ENCODE measurements at regions not wholly inside any gene's neighbourhood (a gene's known extent, or its start where the extent isn't known, plus 50 kb on each side); places are given as distances from the start of the nearest gene placed in this dataset.
"Not testable (repeated sequence)": the region's sequence is repeated elsewhere in the genome, so short reads cannot be mapped to it uniquely, and the experiment has no call there.

DNA sequence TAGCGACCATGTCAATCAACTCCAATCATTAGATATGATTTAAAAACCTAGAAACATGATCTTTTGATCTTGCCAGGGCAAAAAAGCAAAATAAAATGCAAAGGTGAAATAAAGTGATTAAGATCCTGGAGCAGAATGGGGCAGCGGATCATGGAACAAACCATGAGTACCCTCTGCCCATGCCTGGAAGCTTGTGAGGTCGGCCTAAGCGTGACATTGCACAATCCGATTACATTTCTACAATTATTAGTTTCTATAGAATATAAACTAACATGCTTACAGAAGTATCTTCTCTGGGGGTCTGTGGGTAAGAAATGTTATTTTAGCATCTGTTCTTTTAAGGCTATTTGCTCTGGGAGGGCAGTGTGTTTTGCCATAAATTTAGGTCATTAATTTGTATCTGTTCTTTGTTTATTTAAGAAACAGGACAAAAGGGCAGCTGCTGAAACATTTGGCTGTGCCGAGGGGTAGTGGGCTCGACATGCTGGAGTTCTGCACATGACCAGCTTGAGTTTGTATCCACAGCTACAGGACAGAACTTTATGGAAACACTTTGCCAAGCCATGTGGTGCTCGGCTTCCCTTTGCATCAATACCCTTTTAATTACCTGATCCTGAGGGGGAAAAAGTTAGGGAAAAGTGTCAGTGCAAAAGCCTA lies 55.9 kb downstream of the ZBTB18 start:
- DNase-seq, result no peak

DNA sequence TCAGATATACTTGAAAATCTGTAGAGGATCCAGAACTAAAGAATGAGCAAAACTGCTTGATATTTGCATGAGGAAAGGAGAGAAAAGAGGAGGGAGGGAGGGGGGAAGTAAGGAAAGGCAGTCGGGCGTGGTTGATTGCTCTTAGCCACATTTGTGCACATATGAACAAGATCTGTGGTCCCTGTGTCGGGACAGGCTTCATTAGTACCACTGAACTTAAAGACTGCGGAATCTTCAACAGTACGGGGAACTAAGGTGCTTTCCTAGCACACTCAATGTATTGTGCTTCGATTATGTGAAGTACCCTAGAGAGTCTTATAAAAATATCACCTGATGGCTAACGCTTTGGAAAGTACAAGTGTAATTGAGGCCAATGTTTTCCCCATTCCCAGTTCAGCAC lies 59.9 kb downstream of the ZBTB18 start:
- no peak for DNase-seq

GRCh38 chr1:244112041-244112440 lies 61.0 kb downstream of the ZBTB18 start:
- DNase-seq, result no peak

GRCh38 chr1:244112636-244113035 lies 61.6 kb downstream of the ZBTB18 start:
- no peak for DNase-seq

DNA sequence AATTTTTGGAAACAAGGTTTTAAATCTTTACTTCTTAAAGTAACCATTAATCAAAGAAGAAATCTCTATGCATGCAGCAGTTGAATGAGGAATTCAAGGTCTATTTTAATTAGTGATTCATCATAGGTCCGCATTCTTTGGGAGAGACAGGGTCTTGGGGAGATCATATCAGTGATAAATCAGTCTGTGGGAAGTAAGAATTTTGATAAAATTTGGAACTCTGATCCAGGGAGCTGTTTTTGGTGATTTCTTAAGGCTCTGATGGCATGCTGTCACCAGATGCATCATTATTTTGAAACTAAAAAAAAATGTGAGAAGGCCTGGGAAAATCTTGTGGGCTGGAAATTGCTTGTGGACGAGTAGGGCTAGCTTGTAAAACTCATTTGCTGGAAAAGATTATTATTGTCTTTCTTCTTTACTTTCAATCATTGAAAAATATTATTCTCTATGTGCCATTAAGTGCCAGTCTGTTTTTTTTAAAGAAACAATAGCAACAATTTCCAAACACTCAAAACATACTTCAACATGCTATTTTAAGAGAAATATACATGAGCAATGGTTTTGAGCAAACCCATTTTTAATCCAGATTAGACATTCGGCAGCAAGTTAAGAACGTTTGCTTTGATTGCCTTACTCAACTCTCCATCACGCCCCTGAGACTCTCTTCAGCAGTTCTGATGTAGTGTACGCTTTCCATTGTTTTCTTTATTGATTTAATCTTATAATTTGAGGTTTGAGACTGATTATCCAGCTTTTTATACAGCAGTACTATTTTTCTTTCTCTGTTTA lies 62.6 kb downstream of the ZBTB18 start:
- DNase-seq, result no peak

DNA sequence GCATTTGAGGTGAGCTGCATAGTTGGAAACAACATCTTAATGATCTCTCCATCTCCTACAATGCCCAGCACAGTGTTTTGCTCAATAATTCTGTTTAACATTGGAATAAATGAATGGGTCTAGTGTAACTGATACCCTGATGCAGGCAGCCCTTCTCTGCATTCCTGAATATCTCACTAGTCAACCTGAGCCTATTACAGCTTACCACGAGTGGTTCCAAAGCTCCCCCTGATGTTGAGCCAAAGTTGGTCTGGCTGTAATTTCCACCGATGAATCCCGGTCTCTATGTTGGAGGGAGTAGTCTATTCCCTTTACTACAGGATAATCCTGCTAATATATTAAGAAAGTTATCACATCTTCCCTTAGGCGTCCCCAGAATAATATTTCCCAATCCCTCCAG lies 63.8 kb downstream of the ZBTB18 start:
- DNase-seq, result no peak

DNA sequence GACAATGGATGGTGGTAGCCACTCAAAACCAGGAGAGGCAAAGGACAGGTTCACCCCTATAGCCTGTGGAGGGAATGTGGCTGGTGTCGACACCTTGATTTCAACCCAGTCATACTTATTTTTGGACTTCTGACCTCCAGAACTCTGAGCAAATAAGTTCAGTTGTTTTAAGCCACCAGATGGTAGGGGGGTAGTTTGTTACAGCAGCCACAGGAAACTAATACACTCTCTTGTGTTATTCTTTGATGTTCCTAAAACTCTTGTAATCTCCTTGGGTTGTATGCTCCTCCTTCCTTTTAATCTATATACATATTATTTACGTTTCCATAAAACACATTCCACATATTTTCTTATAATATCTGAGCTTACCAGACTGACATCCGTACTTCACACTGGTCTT lies 65.9 kb downstream of the ZBTB18 start:
- no peak for DNase-seq

- no peak for DNase-seq
Observed at GRCh38 chr1:244118109-244118761, 67.2 kb downstream of the ZBTB18 start.

DNA sequence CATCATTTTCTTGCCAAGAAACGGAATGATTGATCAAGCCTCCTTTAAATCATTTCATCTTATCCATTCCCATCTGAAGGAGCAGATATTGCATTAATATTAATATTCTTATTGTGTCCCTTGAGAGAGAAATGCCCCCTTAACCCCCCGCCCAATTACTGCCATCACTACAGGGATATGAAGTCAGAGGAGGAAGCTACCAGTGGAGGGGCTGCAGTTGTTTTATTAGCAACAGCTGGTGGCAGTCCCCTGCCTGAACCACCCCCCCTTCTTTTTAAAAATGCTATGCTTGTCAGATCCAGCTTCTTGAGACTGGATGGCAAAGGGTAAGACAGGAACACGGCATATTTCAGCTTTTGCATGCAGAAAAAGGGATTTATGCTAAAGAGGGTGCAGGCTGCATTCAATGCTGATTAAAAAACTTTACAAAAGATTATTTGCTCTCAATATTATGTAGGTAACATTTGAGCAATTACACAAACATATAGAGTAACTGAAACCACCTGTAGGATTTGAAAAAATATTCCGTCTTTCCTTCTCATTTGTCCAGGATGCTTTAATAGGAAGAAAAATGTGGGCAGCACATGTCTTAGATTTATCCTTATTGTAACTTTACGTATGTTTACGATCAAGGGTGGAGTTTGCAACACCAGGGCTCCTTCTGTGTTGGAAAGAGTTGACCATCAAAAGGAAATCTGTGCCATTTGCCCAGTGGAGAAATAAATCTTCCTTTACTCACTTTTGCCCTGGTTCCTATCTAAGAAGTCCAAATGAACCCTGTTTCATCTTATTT lies 77.7 kb downstream of the ZBTB18 start:
- DNase-seq, result no peak

DNA sequence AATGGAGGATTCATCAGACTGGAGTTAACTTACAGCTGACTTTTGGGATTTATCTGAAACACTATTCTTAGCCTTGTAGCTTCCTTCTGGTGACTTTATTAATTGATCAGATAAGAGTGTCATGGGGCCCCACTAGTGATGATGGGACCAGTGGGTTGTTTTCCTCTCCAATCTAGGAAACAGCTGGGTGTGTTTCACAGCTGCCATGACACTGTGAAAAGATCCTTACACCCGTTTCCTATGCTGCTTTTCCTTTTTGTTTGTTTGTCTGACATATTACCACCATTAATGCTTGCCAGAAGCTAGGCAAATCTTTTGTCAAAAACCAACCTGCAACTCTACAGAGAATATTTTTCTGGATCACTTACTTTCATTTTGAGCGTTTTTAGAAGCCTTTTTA lies 86.2 kb downstream of the ZBTB18 start:
- no peak for DNase-seq

DNA sequence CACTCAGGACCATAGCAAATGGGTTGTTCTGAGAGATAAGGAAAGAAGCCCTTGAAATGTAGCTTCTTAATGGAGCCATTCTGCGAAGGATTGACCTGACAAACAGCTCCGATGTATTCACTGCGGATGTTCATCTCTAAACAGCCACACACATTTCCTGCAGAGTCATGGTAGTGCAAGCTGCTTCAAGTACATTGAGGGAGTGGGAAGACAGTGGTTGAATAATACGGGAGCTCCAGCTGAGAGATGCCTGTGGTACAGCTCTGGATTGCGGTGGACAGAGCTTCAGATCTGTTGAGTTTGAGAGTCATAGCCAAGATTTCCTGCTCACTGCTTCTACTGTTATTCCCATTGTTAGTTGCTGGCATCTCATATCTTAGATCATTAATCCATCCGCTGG lies 86.6 kb downstream of the ZBTB18 start:
- DNase-seq, result no peak

DNA sequence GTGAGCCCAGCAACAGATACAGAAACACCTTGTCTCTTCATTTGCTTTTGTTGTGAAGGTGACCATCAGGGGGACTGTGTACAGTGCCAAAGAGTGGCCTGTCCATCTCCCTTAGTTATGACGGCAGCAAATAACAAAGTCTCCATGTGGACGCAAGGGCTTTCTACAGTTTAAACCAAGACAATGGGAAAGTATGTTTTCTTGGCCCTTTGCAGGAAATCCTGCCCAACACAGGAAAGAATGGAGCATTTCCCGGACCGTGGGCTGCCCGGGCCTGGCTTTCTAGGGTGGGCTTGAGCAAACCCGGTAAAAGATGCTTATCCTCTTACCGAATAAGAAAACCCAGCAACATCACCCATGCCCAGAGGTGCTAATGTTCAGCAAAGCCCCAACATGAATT lies 87.3 kb downstream of the ZBTB18 start:
- no peak for DNase-seq

DNA sequence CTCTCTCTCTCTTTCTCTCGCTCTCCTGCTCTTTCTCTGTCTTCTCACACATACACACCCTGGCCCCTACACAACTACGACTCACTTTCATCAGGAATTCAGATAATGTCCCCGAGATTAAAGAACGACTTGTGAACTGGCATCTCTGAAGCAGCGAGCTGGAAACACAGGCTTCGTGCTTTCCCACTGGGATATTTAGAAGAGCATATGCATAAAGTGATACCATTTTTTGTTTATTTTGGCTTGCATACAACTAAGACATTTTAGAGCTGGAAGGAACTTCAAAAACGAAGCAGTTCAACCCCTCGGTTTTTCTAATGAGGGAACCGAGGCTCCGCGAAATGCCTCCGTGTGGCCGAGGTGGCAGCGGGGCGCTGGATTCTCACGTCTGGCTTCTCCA lies 88.6 kb downstream of the ZBTB18 start:
- DNase-seq, result no peak

- no peak for DNase-seq
Observed at GRCh38 chr1:244140420-244140819, 89.3 kb downstream of the ZBTB18 start.

DNA sequence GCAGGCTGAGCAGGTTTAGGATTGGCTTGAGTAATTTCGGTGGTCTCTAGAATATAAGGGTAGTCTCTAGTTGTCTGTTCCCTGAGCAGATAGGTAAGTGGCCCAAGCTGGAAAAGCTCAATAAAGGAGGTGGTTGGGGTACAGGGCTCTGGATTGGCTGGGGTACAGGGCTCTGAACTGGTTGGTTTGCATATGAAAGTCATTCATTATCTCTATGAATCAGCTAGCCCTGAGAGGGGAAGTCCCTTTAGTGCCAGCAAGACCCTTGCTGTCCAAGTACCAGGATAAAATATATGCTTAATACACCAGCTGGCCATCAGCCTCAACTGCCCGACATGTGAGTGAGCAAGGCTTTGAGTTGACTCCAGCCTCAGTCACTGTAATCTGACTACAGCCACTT lies 93.0 kb downstream of the ZBTB18 start:
- DNase-seq, result no peak

DNA sequence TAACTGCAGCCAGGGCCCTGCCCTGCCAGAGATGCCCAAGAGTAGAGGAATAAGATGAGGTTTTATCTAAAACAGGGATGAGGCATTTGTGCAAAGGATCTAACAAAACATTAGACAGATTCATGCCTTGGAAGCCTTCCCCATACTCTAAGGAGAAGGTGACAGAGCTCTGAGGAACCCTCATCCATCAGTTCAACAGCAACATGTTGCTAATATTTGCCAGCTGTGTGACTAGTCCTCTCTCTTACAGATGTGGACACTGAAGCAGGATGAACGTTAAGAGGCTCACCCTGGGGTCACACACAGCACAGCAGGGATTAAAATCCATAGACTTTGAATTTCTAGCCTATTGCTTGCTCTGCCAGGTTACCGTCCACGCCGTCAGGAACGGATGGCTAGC lies 99.0 kb downstream of the ZBTB18 start:
- DNase-seq, result no peak

DNA sequence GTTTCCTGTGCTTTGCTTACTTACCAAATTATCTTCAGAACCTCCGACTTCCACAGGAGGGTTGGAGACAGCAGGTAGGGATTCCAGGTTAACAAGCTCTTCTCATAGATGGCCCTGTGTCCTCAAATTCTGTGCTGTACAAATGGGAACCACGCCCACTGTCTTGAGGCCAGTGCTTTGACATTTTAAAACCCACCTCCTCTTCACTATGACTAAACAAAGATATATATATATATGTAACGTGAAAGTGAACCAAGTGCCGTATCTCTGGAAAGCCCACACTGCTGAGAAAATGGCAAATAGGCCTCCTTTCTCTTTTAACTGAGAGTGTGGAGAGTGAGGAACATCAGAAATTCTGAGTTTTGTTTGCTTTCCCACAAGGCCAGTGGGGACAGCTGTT lies 99.6 kb downstream of the ZBTB18 start:
- no peak for DNase-seq

- DNase-seq, result no peak
Observed at GRCh38 chr1:244151537-244151936, 100.5 kb downstream of the ZBTB18 start.

DNA sequence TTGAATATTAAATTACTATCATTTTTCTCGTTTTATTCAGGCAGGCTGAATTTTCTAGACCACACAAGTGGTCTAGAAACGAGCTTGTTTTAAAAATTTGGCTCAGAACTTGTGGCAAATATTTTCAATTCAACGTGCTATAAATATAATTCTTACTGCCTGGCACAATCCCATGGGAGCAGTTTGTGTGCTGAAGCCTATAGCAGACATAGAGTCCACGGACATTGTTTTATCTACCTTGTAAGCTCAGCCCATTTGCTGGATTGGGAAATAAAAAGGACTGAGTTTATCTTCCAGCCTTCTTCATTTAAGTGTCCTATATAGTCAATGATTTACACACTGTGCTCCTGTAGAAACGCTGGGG lies 103.4 kb downstream of the ZBTB18 start:
- DNase-seq, result no peak

GRCh38 chr1:244154872-244155531 lies 103.9 kb downstream of the ZBTB18 start:
- no peak for DNase-seq

- no peak for DNase-seq
Observed at GRCh38 chr1:244155661-244156060, 104.6 kb downstream of the ZBTB18 start.

GRCh38 chr1:244156617-244157016 lies 105.5 kb downstream of the ZBTB18 start:
- not testable (repeated sequence) for DNase-seq
